ENCODE measurements at regions not wholly inside any gene's neighbourhood (a gene's known extent, or its start where the extent isn't known, plus 50 kb on each side); places are given as distances from the start of the nearest gene placed in this dataset.

- TF ChIP-seq ZNF239 (tag by site-specific recombination; IDR thresholded peaks at IDR 0.05): no peak
- TF ChIP-seq ZNF174 (tag by site-specific recombination; IDR thresholded peaks at IDR 0.05): no peak
- TF ChIP-seq ZNF37A (tag by site-specific recombination; IDR thresholded peaks at IDR 0.05): no peak
- no peak for TF ChIP-seq ZBTB49 (tag by site-specific recombination; IDR thresholded peaks at IDR 0.05; ENCODE audit: low read depth)
- no peaks in the 10 kb centered on the region for H3K9me3 ChIP-seq (ENCODE audit: control insufficient read depth, insufficient read depth, low read depth, low read length)
- CTCF ChIA-PET: no interaction called here
- H3K4me1 ChIP-seq (ENCODE audit: control insufficient read depth, insufficient read depth, low read length): no peaks in the 10 kb centered on the region
- H3K4me3 ChIP-seq (ENCODE audit: low read depth, low read length): no peak overlapping the region
- POLR2A ChIA-PET: no interaction called here
- no peak overlapping the region for H3K27ac ChIP-seq (ENCODE audit: extremely low read depth, low read depth, low read length)
- no peaks in the 10 kb centered on the region for H3K36me3 ChIP-seq (ENCODE audit: control insufficient read depth in 2 of 2, insufficient read depth in 1 of 2, low read length in 2 of 2)
Measured at GRCh38 chr16:52677501-52677900, 130.6 kb upstream of the TOX3 start.

- CTCF ChIA-PET: no interaction called here
- TF ChIP-seq ZNF76 (tag by site-specific recombination; IDR thresholded peaks at IDR 0.05; ENCODE audit: borderline replicate concordance, low read depth) (no peak), ZNF561 (tag by site-specific recombination; IDR thresholded peaks at IDR 0.05; ENCODE audit: borderline replicate concordance) (no peak), MYNN (tag by site-specific recombination; IDR thresholded peaks at IDR 0.05; ENCODE audit: borderline replicate concordance) (no peak), ZNF624 (tag by site-specific recombination; IDR thresholded peaks at IDR 0.05) (no peak), ZNF747 (tag by site-specific recombination; IDR thresholded peaks at IDR 0.05) (no peak)
- POLR2A ChIA-PET: no interaction called here
Measured at GRCh38 chr16:52676959-52677358, 130.0 kb upstream of the TOX3 start.

DNA sequence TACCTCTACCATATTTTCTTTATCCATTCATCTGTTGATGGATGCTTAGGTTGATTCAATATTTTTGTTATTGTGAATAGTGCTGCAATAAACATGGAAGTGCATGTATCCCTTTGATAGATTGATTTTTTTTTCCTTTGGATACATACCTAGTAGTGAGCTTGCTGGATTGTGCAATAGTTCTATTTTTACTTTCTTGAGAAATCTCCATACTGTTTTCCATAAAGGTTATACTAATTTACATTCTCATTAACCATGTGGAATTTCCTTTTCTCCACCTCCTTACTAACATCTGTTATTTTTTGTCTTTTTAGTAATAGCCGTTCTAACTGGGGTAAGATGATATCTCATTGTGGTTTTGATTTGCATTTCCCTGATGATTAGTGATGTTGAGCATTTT is 124.6 kb upstream of the TOX3 start:
- Histone ChIP-seq H3K27ac (ENCODE audit: extremely low read depth, low read depth, low read length) (no peak overlapping the region), H3K4me3 (ENCODE audit: low read depth, low read length) (no peak overlapping the region), H3K9me3 (ENCODE audit: control insufficient read depth, insufficient read depth, low read depth, low read length) (no peaks in the 10 kb centered on the region), H3K36me3 (ENCODE audit: control insufficient read depth in 2 of 2, insufficient read depth in 1 of 2, low read length in 2 of 2) (no peaks in the 10 kb centered on the region), H3K4me1 (ENCODE audit: control insufficient read depth, insufficient read depth, low read length) (no peaks in the 10 kb centered on the region)
- TF ChIP-seq ZNF19 (tag by site-specific recombination; IDR thresholded peaks at IDR 0.05; ENCODE audit: low read depth) (no peak), ZNF48 (tag by site-specific recombination; IDR thresholded peaks at IDR 0.05) (no peak), ZNF596 (tag by site-specific recombination; IDR thresholded peaks at IDR 0.05) (no peak), ZNF529 (tag by site-specific recombination; IDR thresholded peaks at IDR 0.05; ENCODE audit: insufficient replicate concordance) (no peak), ZNF501 (tag by site-specific recombination; IDR thresholded peaks at IDR 0.05) (no peak)
- TF ChIP-seq, protein P1, sequence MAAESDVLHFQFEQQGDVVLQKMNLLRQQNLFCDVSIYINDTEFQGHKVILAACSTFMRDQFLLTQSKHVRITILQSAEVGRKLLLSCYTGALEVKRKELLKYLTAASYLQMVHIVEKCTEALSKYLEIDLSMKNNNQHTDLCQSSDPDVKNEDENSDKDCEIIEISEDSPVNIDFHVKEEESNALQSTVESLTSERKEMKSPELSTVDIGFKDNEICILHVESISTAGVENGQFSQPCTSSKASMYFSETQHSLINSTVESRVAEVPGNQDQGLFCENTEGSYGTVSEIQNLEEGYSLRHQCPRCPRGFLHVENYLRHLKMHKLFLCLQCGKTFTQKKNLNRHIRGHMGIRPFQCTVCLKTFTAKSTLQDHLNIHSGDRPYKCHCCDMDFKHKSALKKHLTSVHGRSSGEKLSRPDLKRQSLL (tag by site-specific recombination; IDR thresholded peaks at IDR 0.05): no peak
- ChIA-PET CTCF (no interaction called here), POLR2A (no interaction called here)

More at GRCh38 chr16:52676959-52677358, 130.0 kb upstream of the TOX3 start:
- Histone ChIP-seq H3K27ac (ENCODE audit: extremely low read depth, low read depth, low read length) (no peak overlapping the region), H3K9me3 (ENCODE audit: control insufficient read depth, insufficient read depth, low read depth, low read length) (no peaks in the 10 kb centered on the region), H3K36me3 (ENCODE audit: control insufficient read depth in 2 of 2, insufficient read depth in 1 of 2, low read length in 2 of 2) (no peaks in the 10 kb centered on the region), H3K4me3 (ENCODE audit: low read depth, low read length) (no peak overlapping the region), H3K4me1 (ENCODE audit: control insufficient read depth, insufficient read depth, low read length) (no peaks in the 10 kb centered on the region)

DNA sequence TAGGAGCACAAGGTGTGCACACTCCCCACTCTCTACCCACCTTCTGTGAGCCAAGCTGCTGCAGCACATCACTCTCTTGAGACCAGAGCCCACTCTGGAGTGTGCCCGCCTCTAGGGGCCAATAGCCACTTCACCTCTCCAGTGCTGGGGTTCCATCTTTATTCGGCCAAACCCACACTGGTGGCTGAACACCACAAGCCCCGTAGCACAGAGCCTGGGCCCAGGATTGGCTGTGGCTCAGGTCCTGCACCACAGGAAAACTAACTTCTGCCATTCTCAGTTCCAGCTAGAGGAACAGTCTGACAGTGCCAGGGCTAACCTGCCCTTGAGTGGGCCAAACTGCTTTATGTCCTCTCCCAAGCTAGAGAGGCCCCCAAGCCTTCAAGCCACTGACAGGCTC is 111.0 kb upstream of the TOX3 start:
- CTCF ChIA-PET: no interaction called here
- TF ChIP-seq ZBTB26 (tag by site-specific recombination; optimal IDR thresholded peaks at IDR 0.05) (no peak), ZNF169 (tag by site-specific recombination; IDR thresholded peaks at IDR 0.05) (no peak), ZNF140 (tag by site-specific recombination; IDR thresholded peaks at IDR 0.05) (no peak), PATZ1 (tag by site-specific recombination; IDR thresholded peaks at IDR 0.05) (no peak), ZSCAN4 (tag by site-specific recombination; IDR thresholded peaks at IDR 0.05) (no peak), ZNF624 (tag by site-specific recombination; IDR thresholded peaks at IDR 0.05) (no peak), MEIS1 (CRISPR knock-in tag; IDR thresholded peaks at IDR 0.05; ENCODE audit: borderline replicate concordance) (no peak), ZBTB17 (tag by site-specific recombination; IDR thresholded peaks at IDR 0.05) (no peak), ZNF48 (tag by site-specific recombination; IDR thresholded peaks at IDR 0.05) (no peak)

More for the DNA sequence above, 111.0 kb upstream of the TOX3 start:
- no peaks in the 10 kb centered on the region for H3K36me3 ChIP-seq (ENCODE audit: control insufficient read depth in 2 of 2, insufficient read depth in 1 of 2, low read length in 2 of 2)
- H3K27ac ChIP-seq (ENCODE audit: extremely low read depth, low read depth, low read length): no peak overlapping the region
- H3K9me3 ChIP-seq (ENCODE audit: control insufficient read depth, insufficient read depth, low read depth, low read length): no peaks in the 10 kb centered on the region
- POLR2A ChIA-PET: no interaction called here
- H3K4me1 ChIP-seq (ENCODE audit: control insufficient read depth, insufficient read depth, low read length): no peaks in the 10 kb centered on the region
- H3K4me3 ChIP-seq (ENCODE audit: low read depth, low read length): no peak overlapping the region

Measured in HEK293 (cell line).